Keratinocyte (primary cell): ENCODE measurements at regions not wholly inside any gene's neighbourhood (a gene's known extent, or its start where the extent isn't known, plus 50 kb on each side); places are given as distances from the start of the nearest gene placed in this dataset.
A peak's percentile ranks its signal among the peaks of the same experiment; 100 is the strongest.

Experiments used
- DNase-seq: peaks from one replicate; pipeline ENCODE4 v3.0.0-alpha.2; 2011; ENCODE audit warnings: low read depth, missing footprints, low spot score
- FAIRE-seq: peaks from 2 replicates; lab custom pipeline; 2011; peaks lifted over from hg19 to GRCh38; lab: Jason Lieb, UNC
- H2AFZ ChIP-seq: 2 replicates; pipeline ENCODE4 v1.6.0; 2012; ENCODE audit warnings: low read length, control low read depth, inconsistent platforms; ENCODE audit not compliant: control insufficient read depth
- H3K27ac ChIP-seq: 2 replicates; pipeline ENCODE4 v1.5.1; 2011; ENCODE audit warnings: low read length; ENCODE audit not compliant: control insufficient read depth, insufficient read depth
- H3K27me3 ChIP-seq: 3 replicates; pipeline ENCODE4 v1.6.0; 2011; ENCODE audit warnings: low read length; ENCODE audit not compliant: control insufficient read depth, insufficient read depth; ENCODE audit errors: extremely low read depth
- H3K36me3 ChIP-seq, 2 experiments: 2 replicates in 1 of 2; 3 replicates in 1 of 2; pipeline ENCODE4 v1.5.1; 2011; ENCODE audit warnings: low read length in 2 of 2, mild to moderate bottlenecking in 1 of 2; ENCODE audit not compliant: control insufficient read depth in 2 of 2, insufficient read depth in 2 of 2; ENCODE audit errors: extremely low read depth in 1 of 2
- H3K4me1 ChIP-seq: 3 replicates; pipeline ENCODE4 v1.5.1; 2011; ENCODE audit warnings: low read length; ENCODE audit not compliant: control insufficient read depth, insufficient read depth; ENCODE audit errors: extremely low read depth
- H3K4me2 ChIP-seq: 3 replicates; pipeline ENCODE4 v1.6.0; 2011; ENCODE audit warnings: low read depth, low read length; ENCODE audit not compliant: control insufficient read depth, insufficient read depth; ENCODE audit errors: extremely low read depth
- H3K4me3 ChIP-seq, 3 experiments: fragments of 200-600 bp in 1 of 3; sonication (generic) in 1 of 3; 2 replicates in 2 of 3; 3 replicates in 1 of 3; pipeline ENCODE4 v1.5.1; 2011 to 2016; ENCODE audit warnings: low read length in 3 of 3, mild to moderate bottlenecking in 3 of 3, control low read depth in 2 of 3, inconsistent platforms in 1 of 3, low read depth in 1 of 3, mixed read lengths in 1 of 3, mixed run types in 1 of 3, moderate library complexity in 1 of 3; ENCODE audit not compliant: control insufficient read depth in 2 of 3, insufficient read depth in 2 of 3; ENCODE audit errors: extremely low read depth in 1 of 3
- H3K79me2 ChIP-seq: 2 replicates; pipeline ENCODE4 v1.6.0; 2012; ENCODE audit warnings: low read length; ENCODE audit not compliant: control insufficient read depth, insufficient read depth
- H3K9ac ChIP-seq: 3 replicates; pipeline ENCODE4 v1.6.0; 2011; ENCODE audit warnings: low read length; ENCODE audit not compliant: control insufficient read depth, insufficient read depth; ENCODE audit errors: extremely low read depth
- H3K9me1 ChIP-seq: 3 replicates; pipeline ENCODE4 v1.6.0; 2011; ENCODE audit warnings: low read length; ENCODE audit not compliant: control insufficient read depth, insufficient read depth; ENCODE audit errors: extremely low read depth
- H3K9me3 ChIP-seq: 2 replicates; pipeline ENCODE4 v1.5.1; 2012; ENCODE audit warnings: low read depth, low read length; ENCODE audit not compliant: control insufficient read depth
- H4K20me1 ChIP-seq: 3 replicates; pipeline ENCODE4 v1.6.0; 2011; ENCODE audit warnings: low read length; ENCODE audit not compliant: control insufficient read depth, insufficient read depth; ENCODE audit errors: extremely low read depth
- CTCF ChIP-seq, 3 experiments: IDR thresholded peaks in 1 of 3; conservative IDR thresholded peaks in 1 of 3; optimal IDR thresholded peaks in 1 of 3; 2 replicates in 2 of 3; 3 replicates in 1 of 3; pipeline versions ENCODE3 to v1.5.1; 2011; ENCODE audit warnings: low read length in 3 of 3, mild to moderate bottlenecking in 3 of 3, moderate library complexity in 2 of 3, control low read depth in 1 of 3, inconsistent platforms in 1 of 3; ENCODE audit not compliant: insufficient read depth in 2 of 3; ENCODE audit errors: extremely low read depth in 1 of 3
- EZH2 ChIP-seq: IDR thresholded peaks from one replicate; pipeline ENCODE4 v1.6.1; 2012; ENCODE audit warnings: inconsistent platforms, mild to moderate bottlenecking, low read length, moderate library complexity
- dilution Hi-C: fragments of 300-500 bp; cut with MboI; formaldehyde crosslinking; loops from one replicate; pipeline ENCODE4 v1.7.0; 2020; ENCODE audit warnings: low sequenced_read_pairs; ENCODE audit not compliant: extremely low pct_ligation_motif_present

GRCh38 chr4:156060661-156061060 lies 107.0 kb upstream of the CTSO start:
- Histone ChIP-seq H3K9me3 (no peaks in the 10 kb centered on the region), H3K36me3 (no peaks in the 10 kb centered on the region), H3K27ac (no peak overlapping the region), H3K9ac (no peak overlapping the region), H2AFZ (no peak overlapping the region), H3K4me2 (no peak overlapping the region), H4K20me1 (no peaks in the 10 kb centered on the region), H3K4me3 (no peak overlapping the region), H3K27me3 (no peaks in the 10 kb centered on the region), H3K9me1 (no peaks in the 10 kb centered on the region), H3K4me1 (no peaks in the 10 kb centered on the region), H3K79me2 (no peaks in the 10 kb centered on the region)
- dilution Hi-C loops: no loop called here
- TF ChIP-seq CTCF (optimal IDR thresholded peaks at IDR 0.05 in 1 of 3, IDR thresholded peaks at IDR 0.05 in 1 of 3, conservative IDR thresholded peaks at IDR 0.05 in 1 of 3; ENCODE audit: extremely low read depth in 1 of 3, insufficient read depth in 2 of 3, low read length in 3 of 3) (no peak), EZH2 (no peak)
- DNase-seq (no peak), FAIRE-seq (no peak)

- dilution Hi-C loops: no loop called here
- peak overlapping the region; percentile 29 for H3K4me2 ChIP-seq
- TF ChIP-seq CTCF (optimal IDR thresholded peaks at IDR 0.05 in 1 of 3, IDR thresholded peaks at IDR 0.05 in 1 of 3, conservative IDR thresholded peaks at IDR 0.05 in 1 of 3; ENCODE audit: extremely low read depth in 1 of 3, insufficient read depth in 2 of 3, low read length in 3 of 3) (no peak), EZH2 (no peak)
Measured at GRCh38 chr4:156053174-156053573, 99.5 kb upstream of the CTSO start.

More at GRCh38 chr4:156053174-156053573, 99.5 kb upstream of the CTSO start:
- FAIRE-seq (peak; percentile 91), DNase-seq (peak; percentile 67)
- H3K4me1 ChIP-seq: peaks cover 23% of the 10 kb centered on the region
- H4K20me1 ChIP-seq: no peaks in the 10 kb centered on the region
- H3K27ac ChIP-seq: peak overlapping the region; percentile 66
- H3K79me2 ChIP-seq: no peaks in the 10 kb centered on the region
- H3K9ac ChIP-seq: no peak overlapping the region
- peak overlapping the region; percentile 37 for H2AFZ ChIP-seq
- H3K27me3 ChIP-seq: no peaks in the 10 kb centered on the region
- H3K4me3 ChIP-seq: no peak overlapping the region
- H3K36me3 ChIP-seq: no peaks in the 10 kb centered on the region
- no peaks in the 10 kb centered on the region for H3K9me3 ChIP-seq
- H3K9me1 ChIP-seq: no peaks in the 10 kb centered on the region
